ENCODE measurements at regions not wholly inside any gene's neighbourhood (a gene's known extent, or its start where the extent isn't known, plus 50 kb on each side); places are given as distances from the start of the nearest gene placed in this dataset.

- no peak for DNase-seq (ENCODE audit: low read depth in 3 of 3)
These were observed 66.6 kb upstream of the ID2 start for GRCh38 chr2:8615252-8615575.

GRCh38 chr2:8615576-8616281 is 66.1 kb upstream of the ID2 start:
- no peak for DNase-seq (ENCODE audit: low read depth in 3 of 3)

- DNase-seq (ENCODE audit: low read depth in 3 of 3), result no peak
These were observed 64.8 kb upstream of the ID2 start for GRCh38 chr2:8617048-8617447.

- no peak for DNase-seq (ENCODE audit: low read depth in 3 of 3)
These were observed 64.3 kb upstream of the ID2 start for GRCh38 chr2:8617590-8617989.

GRCh38 chr2:8619071-8619470 is 62.8 kb upstream of the ID2 start:
- DNase-seq (ENCODE audit: low read depth in 3 of 3), result no peak

- no peak for DNase-seq (ENCODE audit: low read depth in 3 of 3)
These were observed 61.1 kb upstream of the ID2 start for GRCh38 chr2:8620611-8621382.

GRCh38 chr2:8622199-8622911 is 59.5 kb upstream of the ID2 start:
- DNase-seq (ENCODE audit: low read depth in 3 of 3), result no peak

- DNase-seq (ENCODE audit: low read depth in 3 of 3), result no peak
These were observed 58.9 kb upstream of the ID2 start for GRCh38 chr2:8622924-8623465.

GRCh38 chr2:8623576-8623957 is 58.3 kb upstream of the ID2 start:
- DNase-seq (ENCODE audit: low read depth in 3 of 3), result no peak

- no peak for DNase-seq (ENCODE audit: low read depth in 3 of 3)
These were observed 57.8 kb upstream of the ID2 start for GRCh38 chr2:8623958-8624591.

- DNase-seq (ENCODE audit: low read depth in 3 of 3), result no peak
These were observed 56.9 kb upstream of the ID2 start for GRCh38 chr2:8624855-8625398.

- DNase-seq (ENCODE audit: low read depth in 3 of 3), result no peak
These were observed 56.2 kb upstream of the ID2 start for GRCh38 chr2:8625399-8626300.

GRCh38 chr2:8626572-8626971 is 55.3 kb upstream of the ID2 start:
- DNase-seq (ENCODE audit: low read depth in 3 of 3), result no peak

- no peak for DNase-seq (ENCODE audit: low read depth in 3 of 3)
These were observed 54.7 kb upstream of the ID2 start for GRCh38 chr2:8627019-8627691.

- DNase-seq (ENCODE audit: low read depth in 3 of 3), result no peak
These were observed 54.2 kb upstream of the ID2 start for GRCh38 chr2:8627692-8628085.

- DNase-seq (ENCODE audit: low read depth in 3 of 3), result no peak
These were observed 53.5 kb upstream of the ID2 start for GRCh38 chr2:8628179-8628865.

- no peak for DNase-seq (ENCODE audit: low read depth in 3 of 3)
These were observed 53.0 kb upstream of the ID2 start for GRCh38 chr2:8628866-8629209.

- no peak for DNase-seq (ENCODE audit: low read depth in 3 of 3)
These were observed 52.5 kb upstream of the ID2 start for GRCh38 chr2:8629402-8629801.

GRCh38 chr2:8630676-8631464 is 51.0 kb upstream of the ID2 start:
- DNase-seq (ENCODE audit: low read depth in 3 of 3), result no peak
